ENCODE measurements at regions not wholly inside any gene's neighbourhood (a gene's known extent, or its start where the extent isn't known, plus 50 kb on each side); places are given as distances from the start of the nearest gene placed in this dataset.
"Not testable (repeated sequence)": the region's sequence is repeated elsewhere in the genome, so short reads cannot be mapped to it uniquely, and the experiment has no call there.

GRCh38 chr5:159657298-159657697, 259.0 kb upstream of the ADRA1B start:
- no peak for DNase-seq

- DNase-seq: no peak
Measured at GRCh38 chr5:159657771-159658170, 258.5 kb upstream of the ADRA1B start.

GRCh38 chr5:159658266-159658925, 257.9 kb upstream of the ADRA1B start:
- DNase-seq: no peak

- DNase-seq: no peak
Measured at GRCh38 chr5:159660401-159660800, 255.9 kb upstream of the ADRA1B start.

- DNase-seq: no peak
Measured at GRCh38 chr5:159663986-159664385, 252.3 kb upstream of the ADRA1B start.

GRCh38 chr5:159667286-159667685, 249.0 kb upstream of the ADRA1B start:
- DNase-seq: no peak

- no peak for DNase-seq
Measured at GRCh38 chr5:159668556-159668955, 247.7 kb upstream of the ADRA1B start.

GRCh38 chr5:159669559-159669958, 246.7 kb upstream of the ADRA1B start:
- DNase-seq: no peak

GRCh38 chr5:159671886-159672285, 244.4 kb upstream of the ADRA1B start:
- no peak for DNase-seq

GRCh38 chr5:159673538-159673937, 242.7 kb upstream of the ADRA1B start:
- no peak for DNase-seq

GRCh38 chr5:159678657-159679392, 237.5 kb upstream of the ADRA1B start:
- DNase-seq: no peak

- no peak for DNase-seq
Measured at GRCh38 chr5:159680095-159680494, 236.2 kb upstream of the ADRA1B start.

- DNase-seq: no peak
Measured at GRCh38 chr5:159681661-159682060, 234.6 kb upstream of the ADRA1B start.

- DNase-seq: no peak
Measured at GRCh38 chr5:159682623-159683022, 233.7 kb upstream of the ADRA1B start.

GRCh38 chr5:159687892-159688291, 228.4 kb upstream of the ADRA1B start:
- DNase-seq: not testable (repeated sequence)

GRCh38 chr5:159695741-159696294, 220.5 kb upstream of the ADRA1B start:
- no peak for DNase-seq

GRCh38 chr5:159697530-159697929, 218.8 kb upstream of the ADRA1B start:
- DNase-seq: no peak

GRCh38 chr5:159698322-159698721, 218.0 kb upstream of the ADRA1B start:
- DNase-seq: no peak

- no peak for DNase-seq
Measured at GRCh38 chr5:159700016-159700415, 216.3 kb upstream of the ADRA1B start.

GRCh38 chr5:159702301-159702700, 214.0 kb upstream of the ADRA1B start:
- no peak for DNase-seq

- no peak for DNase-seq
Measured at GRCh38 chr5:159702826-159703225, 213.5 kb upstream of the ADRA1B start.

- no peak for DNase-seq
Measured at GRCh38 chr5:159704160-159704559, 212.1 kb upstream of the ADRA1B start.

GRCh38 chr5:159705948-159706347, 210.3 kb upstream of the ADRA1B start:
- no peak for DNase-seq

GRCh38 chr5:159708090-159708489, 208.2 kb upstream of the ADRA1B start:
- no peak for DNase-seq
